DOHH2 (cell line): ENCODE measurements at regions not wholly inside any gene's neighbourhood (a gene's known extent, or its start where the extent isn't known, plus 50 kb on each side); places are given as distances from the start of the nearest gene placed in this dataset.

ENCODE experiments used
- H3F3A ChIP-seq: fragments of 200-600 bp; sonication (generic), shearing (Covaris generic); 2 replicates; pipeline ENCODE4 v1.6.0; 2016; ENCODE audit warnings: antibody characterized with exemption, mild to moderate bottlenecking; ENCODE audit not compliant: control insufficient read depth, insufficient read depth
- H3K27ac ChIP-seq: fragments of 200-600 bp; sonication (generic); 2 replicates; pipeline ENCODE4 v1.5.1; 2014; ENCODE audit warnings: low read depth, mild to moderate bottlenecking, low read length, moderate library complexity
- H3K27me3 ChIP-seq: fragments of 200-600 bp; sonication (generic); 2 replicates; pipeline ENCODE4 v1.6.1; 2014; ENCODE audit warnings: mild to moderate bottlenecking, low read length, mixed read lengths; ENCODE audit not compliant: control insufficient read depth
- H3K36me3 ChIP-seq: fragments of 200-600 bp; sonication (generic); 2 replicates; pipeline ENCODE4 v1.6.1; 2014; ENCODE audit warnings: mild to moderate bottlenecking, low read length, moderate library complexity, mixed read lengths; ENCODE audit not compliant: control insufficient read depth
- H3K4me1 ChIP-seq: fragments of 200-600 bp; sonication (generic); 2 replicates; pipeline ENCODE4 v1.6.1; 2014; ENCODE audit warnings: mild to moderate bottlenecking, low read length, mixed read lengths; ENCODE audit not compliant: control insufficient read depth
- H3K4me2 ChIP-seq: fragments of 200-600 bp; sonication (generic); 2 replicates; pipeline ENCODE4 v1.6.0; 2014; ENCODE audit warnings: mild to moderate bottlenecking, low read length, moderate library complexity
- H3K4me3 ChIP-seq: fragments of 200-600 bp; sonication (generic); 2 replicates; pipeline ENCODE4 v1.5.1; 2014; ENCODE audit warnings: mild to moderate bottlenecking, low read length, mixed read lengths
- H3K79me2 ChIP-seq: fragments of 200-600 bp; sonication (generic); 2 replicates; pipeline ENCODE4 v1.6.1; 2014; ENCODE audit warnings: mild to moderate bottlenecking, low read length, mixed read lengths; ENCODE audit not compliant: control insufficient read depth
- H3K9me2 ChIP-seq: fragments of 200-600 bp; sonication (generic); replicated peaks from 2 replicates; pipeline ENCODE4 v1.6.1; 2014; ENCODE audit warnings: mild to moderate bottlenecking, low read length, mixed read lengths; ENCODE audit not compliant: control insufficient read depth
- H3K9me3 ChIP-seq: fragments of 200-600 bp; sonication (generic); 2 replicates; pipeline ENCODE4 v1.6.1; 2014; ENCODE audit warnings: antibody characterized with exemption, low read length, mixed read lengths; ENCODE audit not compliant: control insufficient read depth, insufficient read depth
- H4K20me1 ChIP-seq: fragments of 200-600 bp; sonication (generic); 2 replicates; pipeline ENCODE4 v1.6.0; 2014; ENCODE audit warnings: low read depth, mild to moderate bottlenecking, antibody characterized with exemption, low read length, moderate library complexity; ENCODE audit not compliant: control insufficient read depth, insufficient read depth
- CTCF ChIP-seq: fragments of 200-600 bp; sonication (generic); IDR thresholded peaks from one replicate; pipeline ENCODE4 v1.5.1; 2014; ENCODE audit warnings: antibody characterized with exemption, mild to moderate bottlenecking, low read depth, low read length; ENCODE audit not compliant: poor library complexity, severe bottlenecking
- EZH2phosphoT487 ChIP-seq: fragments of 200-600 bp; sonication (generic); IDR thresholded peaks from 2 replicates; pipeline ENCODE4 v1.6.1; 2017; ENCODE audit warnings: borderline replicate concordance, mild to moderate bottlenecking, antibody characterized with exemption, low read length, moderate library complexity, mixed read lengths

- Histone ChIP-seq H3K4me3 (no peak overlapping the region), H3F3A (no peaks in the 10 kb centered on the region), H4K20me1 (no peaks in the 10 kb centered on the region), H3K27me3 (no peaks in the 10 kb centered on the region), H3K4me1 (no peaks in the 10 kb centered on the region), H3K9me2 (no peaks in the 10 kb centered on the region), H3K79me2 (no peaks in the 10 kb centered on the region), H3K36me3 (no peaks in the 10 kb centered on the region), H3K4me2 (no peak overlapping the region), H3K9me3 (no peaks in the 10 kb centered on the region), H3K27ac (no peak overlapping the region)
- no peak for TF ChIP-seq CTCF
- no peak for TF ChIP-seq EZH2phosphoT487
Observed at GRCh38 chr9:2923766-2924379, 80.0 kb upstream of the PUM3 start.

DNA sequence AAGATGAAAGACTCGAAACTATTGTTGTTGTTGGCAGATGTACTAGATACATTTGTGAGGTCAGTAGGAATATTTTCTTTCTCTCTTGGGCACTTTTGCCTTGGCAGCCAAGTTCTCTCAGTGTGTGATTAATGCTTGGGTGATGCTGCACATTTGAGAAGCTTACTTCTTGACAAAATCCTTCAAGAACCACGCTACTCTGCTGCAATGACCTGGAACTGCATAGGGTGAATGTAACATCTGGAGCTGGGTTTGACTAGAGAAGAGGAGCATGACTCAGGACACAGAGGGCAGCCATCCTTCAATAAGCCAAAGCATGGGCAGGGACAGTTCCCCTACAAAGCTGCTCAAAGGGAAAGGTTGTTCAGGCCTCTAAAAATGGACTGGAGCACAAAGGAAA is 75.5 kb upstream of the PUM3 start:
- Histone ChIP-seq H3K4me2 (no peak overlapping the region), H3F3A (no peaks in the 10 kb centered on the region), H3K4me1 (no peaks in the 10 kb centered on the region), H3K79me2 (no peaks in the 10 kb centered on the region), H3K27ac (no peak overlapping the region), H3K9me2 (no peaks in the 10 kb centered on the region), H3K4me3 (no peak overlapping the region), H3K9me3 (no peaks in the 10 kb centered on the region), H3K27me3 (peaks cover 3% of the 10 kb centered on the region; the same call in 1 of the 2 replicates), H4K20me1 (no peaks in the 10 kb centered on the region), H3K36me3 (no peaks in the 10 kb centered on the region)
- TF ChIP-seq CTCF (no peak), EZH2phosphoT487 (no peak)

DNA sequence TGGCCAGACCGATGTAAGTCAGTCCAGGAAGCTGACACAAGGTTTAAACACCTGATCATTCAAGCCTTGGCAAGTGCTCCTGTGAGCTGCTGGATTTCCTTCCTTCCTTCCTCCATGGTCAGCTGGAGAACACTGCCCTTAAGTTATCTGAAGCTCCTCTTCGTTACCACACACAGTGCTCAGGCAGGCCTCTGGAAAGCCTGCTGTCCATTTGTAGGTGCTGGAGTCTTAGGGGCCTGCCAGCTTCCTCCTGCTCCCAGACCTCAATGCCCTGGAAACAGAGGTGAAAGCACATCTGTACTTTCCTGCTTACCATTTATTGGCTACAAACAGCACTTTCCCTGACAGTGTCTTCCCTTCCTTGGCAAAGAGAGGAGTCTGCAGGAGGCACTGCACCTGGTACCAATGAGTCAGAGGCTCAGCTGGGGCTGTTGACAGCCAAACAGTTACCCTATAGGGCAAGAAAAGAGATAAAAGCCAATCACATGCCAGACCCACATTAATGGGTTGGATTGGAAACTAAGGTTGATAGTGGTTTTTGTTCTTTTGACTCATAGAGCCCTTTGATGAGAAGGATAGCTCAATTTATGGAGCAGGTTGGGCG is 72.6 kb upstream of the PUM3 start:
- TF ChIP-seq EZH2phosphoT487 (no peak), CTCF (no peak)
- Histone ChIP-seq H3K9me2 (no peaks in the 10 kb centered on the region), H3K4me1 (no peaks in the 10 kb centered on the region), H3F3A (no peaks in the 10 kb centered on the region), H4K20me1 (no peaks in the 10 kb centered on the region), H3K4me2 (no peak overlapping the region), H3K27ac (no peak overlapping the region), H3K79me2 (no peaks in the 10 kb centered on the region), H3K9me3 (no peaks in the 10 kb centered on the region), H3K36me3 (no peaks in the 10 kb centered on the region), H3K27me3 (peaks cover 7% of the 10 kb centered on the region; the same call in 1 of the 2 replicates), H3K4me3 (no peak overlapping the region)
